ENCODE measurements at regions not wholly inside any gene's neighbourhood (a gene's known extent, or its start where the extent isn't known, plus 50 kb on each side); places are given as distances from the start of the nearest gene placed in this dataset.

- no peak for TF ChIP-seq HDAC6 (IDR thresholded peaks at IDR 0.05; ENCODE audit: low read depth, low read length)
Measured at GRCh38 chr2:192253692-192254091, 59.0 kb upstream of the TMEFF2 start (continued).

GRCh38 chr2:192250961-192251360, 56.2 kb upstream of the TMEFF2 start:
- H3K23me2 ChIP-seq (ENCODE audit: low read depth, low read length) = no peaks in the 10 kb centered on the region
- no peak overlapping the region for H3K27ac ChIP-seq (ENCODE audit: low read depth, low read length)
- H4K5ac ChIP-seq (ENCODE audit: insufficient read length, low read depth, low read length) = no peak overlapping the region
- no peak overlapping the region for H2BK15ac ChIP-seq (ENCODE audit: low read length)
- no peak overlapping the region for H3K56ac ChIP-seq (replicated peaks; ENCODE audit: insufficient read length, low read depth, low read length)
- H2AK5ac ChIP-seq (ENCODE audit: low read depth, low read length) = no peak overlapping the region
- H3K9me3 ChIP-seq (ENCODE audit: insufficient read depth in 2 of 2, low read depth in 1 of 2, low read length in 1 of 2) = no peaks in the 10 kb centered on the region
- H4K8ac ChIP-seq (ENCODE audit: extremely low read depth, insufficient read depth, low read length) = no peak overlapping the region
- no peak overlapping the region for H3K9ac ChIP-seq (replicated peaks in 1 of 4; ENCODE audit: extremely low read depth in 1 of 4, low read depth in 3 of 4, low read length in 3 of 4)
- TF ChIP-seq CBX8 (IDR thresholded peaks at IDR 0.05; ENCODE audit: borderline replicate concordance, low read depth, low read length) (no peak), EZH2 (IDR thresholded peaks at IDR 0.05; ENCODE audit: low read depth, low read length, severe bottlenecking) (no peak), BCL11A (IDR thresholded peaks at IDR 0.05; ENCODE audit: low read depth in 2 of 2, low read length in 2 of 2) (no peak), HDAC2 (IDR thresholded peaks at IDR 0.05; ENCODE audit: borderline replicate concordance in 1 of 2, low read depth in 2 of 2, low read length in 2 of 2) (no peak), GTF2F1 (IDR thresholded peaks at IDR 0.05; ENCODE audit: borderline replicate concordance, low read depth, low read length) (no peak), ATF3 (IDR thresholded peaks at IDR 0.05; ENCODE audit: insufficient read depth, low read depth, low read length) (no peak), CHD2 (IDR thresholded peaks at IDR 0.05; ENCODE audit: low read length) (no peak), BACH1 (IDR thresholded peaks at IDR 0.05; ENCODE audit: low read length) (no peak), RFX5 (IDR thresholded peaks at IDR 0.05; ENCODE audit: borderline replicate concordance, low read depth, low read length) (no peak)
- no peaks in the 10 kb centered on the region for H3K79me1 ChIP-seq (ENCODE audit: low read depth, low read length)
- no peak overlapping the region for H2BK120ac ChIP-seq (replicated peaks; ENCODE audit: low read depth, low read length)
- no peak overlapping the region for H2BK12ac ChIP-seq (ENCODE audit: low read depth, low read length)
- no peak overlapping the region; the same call in 1 of the 2 replicates for H2AFZ ChIP-seq (ENCODE audit: low read length)
- DNase-seq (ENCODE audit: low read depth in 1 of 2, low spot score in 2 of 2) = no peak
- no peaks in the 10 kb centered on the region for H3K79me2 ChIP-seq (ENCODE audit: control insufficient read depth in 1 of 2, insufficient read depth in 2 of 2, low read length in 2 of 2)
- no peaks in the 10 kb centered on the region for H4K20me1 ChIP-seq (replicated peaks in 1 of 2; ENCODE audit: control insufficient read depth in 1 of 2, insufficient read depth in 2 of 2, low read length in 2 of 2)
- no peak overlapping the region for H3K4ac ChIP-seq (replicated peaks; ENCODE audit: insufficient read length, low read depth, low read length)
- H3K4me3 ChIP-seq (ENCODE audit: extremely low read depth in 1 of 4, insufficient read depth in 2 of 4, low read depth in 3 of 4, low read length in 4 of 4) = no peak overlapping the region
- FAIRE-seq = no peak
- CTCF ChIA-PET (ENCODE audit: partially characterized antibody) = interaction anchor here (0.9 kb wide), 1 partner anchor 51 kb away, joined by 3 read pairs; no protein-coding TSS in a partner anchor
- no peaks in the 10 kb centered on the region for H3K27me3 ChIP-seq (replicated peaks in 1 of 4; ENCODE audit: control insufficient read depth in 3 of 4, extremely low read depth in 1 of 4, insufficient read depth in 3 of 4, low read length in 3 of 4)
- H4K91ac ChIP-seq (replicated peaks; ENCODE audit: insufficient read length, low read length) = no peak overlapping the region
- H3K4me2 ChIP-seq (ENCODE audit: insufficient read depth in 1 of 2, low read depth in 2 of 2, low read length in 2 of 2) = no peak overlapping the region
- no peaks in the 10 kb centered on the region for H3K4me1 ChIP-seq (replicated peaks in 1 of 4; ENCODE audit: control insufficient read depth in 3 of 4, insufficient read depth in 4 of 4, low read length in 3 of 4)
- no peaks in the 10 kb centered on the region for H3K36me3 ChIP-seq (ENCODE audit: control insufficient read depth in 2 of 4, insufficient read depth in 4 of 4, low read length in 3 of 4)
- H2BK5ac ChIP-seq (ENCODE audit: low read depth, low read length) = no peak overlapping the region
- POLR2A ChIA-PET (ENCODE audit: partially characterized antibody) = no interaction called here
- H3K14ac ChIP-seq (ENCODE audit: insufficient read length) = no peak overlapping the region
- no peak overlapping the region for H3K23ac ChIP-seq (ENCODE audit: insufficient read length)
- H3K18ac ChIP-seq (ENCODE audit: extremely low read depth, low read length) = no peak overlapping the region
- no peak overlapping the region for H2BK20ac ChIP-seq (ENCODE audit: low read length)
